Activated B cell treated with CpG ODN at 0.5 μM for 24 hours (primary cell): ENCODE measurements at regions not wholly inside any gene's neighbourhood (a gene's known extent, or its start where the extent isn't known, plus 50 kb on each side); places are given as distances from the start of the nearest gene placed in this dataset.

ENCODE experiments used
- ATAC-seq: fragments of 200-7000 bp; cut with Tn5 transposase; one replicate; pipeline ENCODE4 v1.10.0; 2021; ENCODE audit warnings: low read depth, mild to moderate bottlenecking, moderate library complexity
- CTCF ChIA-PET: fragments of 350-600 bp; sonication (Branson Sonifier 250); formaldehyde crosslinking; loops from one replicate; lab custom pipeline; 2021; ENCODE audit warnings: antibody characterized with exemption; lab: Charles Lee
- POLR2A ChIA-PET: fragments of 350-600 bp; sonication (Branson Sonifier 250); formaldehyde crosslinking; loops from one replicate; lab custom pipeline; 2021; ENCODE audit warnings: antibody characterized with exemption; lab: Charles Lee
- DNase-seq: peaks from one replicate; pipeline ENCODE4 v3.0.0; 2022
- H3K27ac Mint-ChIP-seq: one replicate; pipeline ENCODE4 v1.8.0; 2020; ENCODE audit warnings: mixed read lengths
- H3K27me3 Mint-ChIP-seq: one replicate; pipeline ENCODE4 v1.8.0; 2021; ENCODE audit warnings: mixed read lengths
- H3K36me3 Mint-ChIP-seq: one replicate; pipeline ENCODE4 v1.8.0; 2021; ENCODE audit warnings: low read depth, mixed read lengths
- H3K4me1 Mint-ChIP-seq: one replicate; pipeline ENCODE4 v1.8.0; 2021; ENCODE audit warnings: mixed read lengths
- H3K4me3 Mint-ChIP-seq: one replicate; pipeline ENCODE4 v1.8.0; 2020; ENCODE audit warnings: mild to moderate bottlenecking, mixed read lengths
- H3K9me3 Mint-ChIP-seq: one replicate; pipeline ENCODE4 v1.8.0; 2020; ENCODE audit warnings: mixed read lengths
- intact Hi-C: fragments of 100-400 bp; cut with micrococcal nuclease; formaldehyde crosslinking; loops from one replicate; pipeline ENCODE4 v1.15.1; 2024
- TF ChIP-seq, protein P1 (sequence below): fragments of 200-600 bp; IDR thresholded peaks from one replicate; pipeline ENCODE4 v1.8.0; 2022; ENCODE audit warnings: antibody characterized with exemption, mild to moderate bottlenecking

DNA sequence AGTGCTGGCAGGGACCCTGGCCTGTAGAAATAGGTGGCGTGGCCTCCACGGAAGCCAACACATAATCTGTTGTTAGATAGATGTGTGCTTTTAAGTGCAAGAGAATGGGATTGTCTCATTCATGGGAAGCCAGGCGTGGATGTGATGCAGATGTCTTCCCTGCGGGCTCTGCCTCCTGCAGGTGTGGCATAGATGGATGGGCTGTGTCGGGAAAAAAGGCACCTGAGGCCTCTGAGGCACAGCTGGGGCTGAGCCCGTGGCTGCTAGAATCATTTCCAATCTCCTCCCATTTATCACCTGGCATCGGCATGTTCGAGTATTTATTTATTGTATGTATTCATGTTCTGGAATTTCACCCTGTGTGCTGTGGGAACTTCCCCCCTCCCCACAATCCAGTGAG is 353.4 kb upstream of the AJAP1 start:
- ATAC-seq, result no peak
- no peaks in the 10 kb centered on the region for H3K36me3 Mint-ChIP-seq

DNA sequence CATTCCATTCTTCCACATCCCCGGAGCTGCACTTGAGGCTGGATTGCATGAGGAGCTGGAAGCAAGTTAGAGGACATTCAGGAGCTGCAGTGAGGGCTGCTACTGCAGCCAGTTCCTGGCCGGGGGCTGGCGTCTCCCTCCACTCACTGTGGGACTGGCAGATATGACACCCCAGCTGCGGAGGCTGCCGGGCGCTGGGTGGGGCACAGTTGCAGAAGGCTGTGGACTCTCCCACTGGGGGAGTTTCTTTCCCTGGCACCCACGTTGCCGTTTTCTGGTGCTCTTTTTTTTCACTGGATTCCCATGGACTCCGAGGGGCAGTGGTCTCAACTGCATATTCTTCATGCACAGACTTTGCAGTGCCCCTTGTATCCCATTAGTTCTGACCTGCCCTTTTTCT is 351.1 kb upstream of the AJAP1 start:
- ATAC-seq (no peak), DNase-seq (no peak)
- Mint-ChIP-seq H3K27ac (no peak overlapping the region), H3K36me3 (no peaks in the 10 kb centered on the region), H3K4me1 (no peaks in the 10 kb centered on the region), H3K9me3 (peaks cover 7% of the 10 kb centered on the region), H3K27me3 (no peaks in the 10 kb centered on the region), H3K4me3 (no peak overlapping the region)
- intact Hi-C loops, result no loop called here
- ChIA-PET POLR2A (no interaction called here), CTCF (no interaction called here)
- TF ChIP-seq, protein P1, sequence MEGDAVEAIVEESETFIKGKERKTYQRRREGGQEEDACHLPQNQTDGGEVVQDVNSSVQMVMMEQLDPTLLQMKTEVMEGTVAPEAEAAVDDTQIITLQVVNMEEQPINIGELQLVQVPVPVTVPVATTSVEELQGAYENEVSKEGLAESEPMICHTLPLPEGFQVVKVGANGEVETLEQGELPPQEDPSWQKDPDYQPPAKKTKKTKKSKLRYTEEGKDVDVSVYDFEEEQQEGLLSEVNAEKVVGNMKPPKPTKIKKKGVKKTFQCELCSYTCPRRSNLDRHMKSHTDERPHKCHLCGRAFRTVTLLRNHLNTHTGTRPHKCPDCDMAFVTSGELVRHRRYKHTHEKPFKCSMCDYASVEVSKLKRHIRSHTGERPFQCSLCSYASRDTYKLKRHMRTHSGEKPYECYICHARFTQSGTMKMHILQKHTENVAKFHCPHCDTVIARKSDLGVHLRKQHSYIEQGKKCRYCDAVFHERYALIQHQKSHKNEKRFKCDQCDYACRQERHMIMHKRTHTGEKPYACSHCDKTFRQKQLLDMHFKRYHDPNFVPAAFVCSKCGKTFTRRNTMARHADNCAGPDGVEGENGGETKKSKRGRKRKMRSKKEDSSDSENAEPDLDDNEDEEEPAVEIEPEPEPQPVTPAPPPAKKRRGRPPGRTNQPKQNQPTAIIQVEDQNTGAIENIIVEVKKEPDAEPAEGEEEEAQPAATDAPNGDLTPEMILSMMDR, result no peak

More for the DNA sequence above, 353.4 kb upstream of the AJAP1 start:
- Mint-ChIP-seq H3K27ac (no peak overlapping the region), H3K27me3 (no peaks in the 10 kb centered on the region), H3K4me1 (no peaks in the 10 kb centered on the region), H3K9me3 (peaks cover 10% of the 10 kb centered on the region), H3K4me3 (no peak overlapping the region)
- POLR2A ChIA-PET, result no interaction called here
- CTCF ChIA-PET, result no interaction called here
- TF ChIP-seq, protein P1, result no peak
- intact Hi-C loops, result no loop called here
- DNase-seq, result no peak

DNA sequence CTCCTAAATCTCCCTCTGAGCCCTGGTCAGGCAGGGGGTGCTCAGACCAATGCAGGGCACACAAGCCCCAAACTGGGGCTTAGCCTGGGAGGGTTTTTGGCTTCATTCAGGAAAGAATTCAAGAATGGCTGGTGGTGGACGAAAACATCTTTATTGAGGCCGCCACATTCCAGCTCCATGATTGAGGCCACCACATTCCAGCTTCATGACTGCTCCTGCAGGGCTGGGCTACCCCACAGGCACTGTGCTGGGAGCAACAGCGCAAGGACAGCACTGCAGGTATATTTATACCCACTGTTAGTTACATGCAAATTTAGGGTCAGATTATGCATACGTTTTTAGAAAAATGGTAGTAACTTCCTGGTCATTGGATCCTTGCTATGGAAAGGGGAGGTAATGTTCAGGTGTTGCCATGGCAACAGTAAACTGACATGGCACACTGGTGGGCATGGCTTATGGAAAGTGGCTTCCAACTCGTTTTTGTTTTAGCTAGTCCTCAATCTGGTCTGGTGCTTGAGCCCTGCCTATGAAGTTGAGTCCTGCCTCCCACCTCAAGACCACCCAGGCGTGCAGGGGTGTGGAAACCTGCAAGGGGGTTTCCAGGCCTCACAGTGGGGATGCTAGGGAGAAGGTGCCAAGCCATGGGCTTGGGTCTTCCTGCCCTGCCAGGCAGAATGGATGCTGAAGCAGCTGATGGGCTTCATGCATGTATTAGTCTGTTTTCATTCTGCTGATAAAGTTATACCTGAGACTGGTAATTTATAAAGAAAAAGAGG is 348.7 kb upstream of the AJAP1 start:
- no peaks in the 10 kb centered on the region for H3K4me1 Mint-ChIP-seq
- H3K27me3 Mint-ChIP-seq, result no peaks in the 10 kb centered on the region
- POLR2A ChIA-PET, result no interaction called here
- H3K4me3 Mint-ChIP-seq, result no peak overlapping the region
- CTCF ChIA-PET, result no interaction called here
- intact Hi-C loops, result no loop called here
- TF ChIP-seq, protein P1, result no peak
- ATAC-seq (no peak), DNase-seq (no peak)
- no peak overlapping the region for H3K27ac Mint-ChIP-seq
- no peaks in the 10 kb centered on the region for H3K36me3 Mint-ChIP-seq
- H3K9me3 Mint-ChIP-seq, result peaks cover 7% of the 10 kb centered on the region

DNA sequence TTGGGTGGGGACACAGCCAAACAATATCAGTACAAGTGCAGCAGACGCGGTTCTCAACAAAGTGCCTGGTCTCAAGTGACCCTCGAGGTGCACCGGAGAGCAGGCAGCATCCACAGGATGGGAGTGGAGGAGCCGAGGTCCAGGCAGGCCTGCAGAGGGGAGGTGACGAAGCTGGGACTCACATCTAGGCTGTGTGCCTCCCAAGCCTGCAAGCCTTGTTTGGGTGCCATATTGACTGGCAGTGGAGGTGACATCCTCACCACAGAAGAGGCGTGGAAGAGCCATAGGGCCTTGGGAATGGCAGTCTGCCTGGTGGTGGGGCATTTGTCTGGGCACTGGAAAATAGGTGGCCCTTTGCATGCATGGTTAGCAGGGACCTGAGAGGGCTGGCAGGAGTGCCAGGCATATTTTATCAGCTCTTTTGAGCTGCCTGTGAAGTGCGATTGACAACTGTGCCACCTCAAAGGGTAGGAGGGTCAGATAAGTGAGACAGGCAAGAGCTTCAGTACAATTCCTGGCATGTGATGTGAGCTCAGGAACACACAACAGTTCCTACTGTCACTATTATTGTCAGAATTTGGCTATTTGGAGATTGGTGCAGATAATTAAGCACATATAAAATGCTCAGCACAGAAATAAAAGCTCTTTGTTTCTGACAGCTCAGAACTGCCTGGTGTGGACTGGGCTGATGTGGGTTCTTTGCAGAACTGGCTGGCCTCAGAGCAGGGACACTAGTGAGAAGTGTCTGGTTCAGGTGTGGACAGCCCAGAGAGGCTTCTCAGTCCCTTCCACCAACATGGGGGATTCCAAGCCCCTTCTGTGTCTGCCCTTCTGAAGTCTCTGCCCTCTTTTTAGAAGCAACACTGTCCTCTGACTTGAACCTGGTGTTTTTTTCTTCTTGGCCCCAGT is 347.6 kb upstream of the AJAP1 start:
- intact Hi-C loops, result no loop called here
- H3K4me3 Mint-ChIP-seq, result no peak overlapping the region
- DNase-seq (no peak), ATAC-seq (no peak)
- TF ChIP-seq, protein P1, result no peak
- no peak overlapping the region for H3K27ac Mint-ChIP-seq
- peaks cover 7% of the 10 kb centered on the region for H3K9me3 Mint-ChIP-seq
- H3K27me3 Mint-ChIP-seq, result no peaks in the 10 kb centered on the region
- H3K4me1 Mint-ChIP-seq, result no peaks in the 10 kb centered on the region
- ChIA-PET CTCF (no interaction called here), POLR2A (no interaction called here)
- no peaks in the 10 kb centered on the region for H3K36me3 Mint-ChIP-seq

DNA sequence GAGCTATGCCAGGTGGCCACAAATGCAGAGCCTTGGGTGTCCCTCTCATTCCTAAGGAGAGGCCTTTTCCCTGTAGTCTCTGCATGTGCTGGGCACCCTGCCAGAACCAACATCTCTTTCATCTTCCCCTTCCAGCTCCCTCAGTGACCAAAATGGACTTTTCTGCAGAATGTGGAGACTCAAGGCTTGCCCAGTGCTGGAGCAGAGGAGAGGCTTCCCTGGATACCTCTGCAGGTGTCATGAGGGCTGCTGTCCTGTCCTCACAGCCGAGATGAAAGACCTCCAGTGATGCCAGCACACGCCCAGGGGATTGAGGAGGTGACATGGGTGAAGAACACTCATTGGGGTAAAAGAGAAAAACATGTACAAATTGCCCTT is 347.0 kb upstream of the AJAP1 start:
- Mint-ChIP-seq H3K4me1 (no peaks in the 10 kb centered on the region), H3K27ac (no peak overlapping the region), H3K27me3 (no peaks in the 10 kb centered on the region), H3K4me3 (no peak overlapping the region), H3K36me3 (no peaks in the 10 kb centered on the region), H3K9me3 (peaks cover 7% of the 10 kb centered on the region)
- TF ChIP-seq, protein P1, result no peak
- ChIA-PET CTCF (no interaction called here), POLR2A (no interaction called here)
- ATAC-seq (no peak), DNase-seq (no peak)
- intact Hi-C loops, result no loop called here
